ENCODE measurements at regions not wholly inside any gene's neighbourhood (a gene's known extent, or its start where the extent isn't known, plus 50 kb on each side); places are given as distances from the start of the nearest gene placed in this dataset.

DNA sequence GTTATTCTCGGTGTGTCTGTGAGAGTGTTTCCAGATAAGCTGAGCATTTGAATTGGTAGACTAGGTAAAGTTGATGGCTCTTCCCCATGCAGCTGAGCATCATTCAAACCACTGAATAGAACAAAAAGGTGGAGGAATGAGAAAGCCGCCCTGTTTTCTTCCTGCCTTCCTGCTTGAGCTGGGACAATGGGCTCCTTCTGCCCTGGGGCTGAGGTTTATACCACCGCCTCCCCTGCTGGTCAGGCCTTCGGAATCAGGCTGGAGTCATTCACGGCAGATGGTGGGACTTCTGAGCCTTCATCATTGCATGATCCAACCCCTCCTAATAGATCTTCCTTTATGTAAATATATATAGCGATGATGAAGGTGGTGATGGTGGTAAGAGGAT is 124.9 kb downstream of the ANKRD60 start (continued):
- no peak for TF ChIP-seq POLR2AphosphoS5 (IDR thresholded peaks at IDR 0.05; ENCODE audit: low read depth)

- no peak for ATAC-seq
- no peak overlapping the region for H3K4me2 ChIP-seq
- no peak overlapping the region for H3K27ac ChIP-seq (ENCODE audit: low read depth)
- TF ChIP-seq REST (IDR thresholded peaks at IDR 0.05; ENCODE audit: unreplicated experiment) (no peak), EZH2phosphoT487 (IDR thresholded peaks at IDR 0.05; ENCODE audit: unreplicated experiment) (no peak), CREB1 (CRISPR knock-in tag; IDR thresholded peaks at IDR 0.05; ENCODE audit: low read depth) (no peak), JUNB (IDR thresholded peaks at IDR 0.05; ENCODE audit: unreplicated experiment) (no peak), NANOG (IDR thresholded peaks at IDR 0.05; ENCODE audit: borderline replicate concordance) (no peak), CTCF (conservative IDR thresholded peaks at IDR 0.05; ENCODE audit: low read depth in 2 of 2) (no peak), STAT1 (IDR thresholded peaks at IDR 0.05; ENCODE audit: unreplicated experiment) (no peak), EZH2 (IDR thresholded peaks at IDR 0.05; ENCODE audit: low read depth, unreplicated experiment) (no peak), ZNF114 (CRISPR knock-in tag; IDR thresholded peaks at IDR 0.05) (no peak), POLR2AphosphoS5 (IDR thresholded peaks at IDR 0.05; ENCODE audit: low read depth) (no peak)
- TF ChIP-seq, protein P1, sequence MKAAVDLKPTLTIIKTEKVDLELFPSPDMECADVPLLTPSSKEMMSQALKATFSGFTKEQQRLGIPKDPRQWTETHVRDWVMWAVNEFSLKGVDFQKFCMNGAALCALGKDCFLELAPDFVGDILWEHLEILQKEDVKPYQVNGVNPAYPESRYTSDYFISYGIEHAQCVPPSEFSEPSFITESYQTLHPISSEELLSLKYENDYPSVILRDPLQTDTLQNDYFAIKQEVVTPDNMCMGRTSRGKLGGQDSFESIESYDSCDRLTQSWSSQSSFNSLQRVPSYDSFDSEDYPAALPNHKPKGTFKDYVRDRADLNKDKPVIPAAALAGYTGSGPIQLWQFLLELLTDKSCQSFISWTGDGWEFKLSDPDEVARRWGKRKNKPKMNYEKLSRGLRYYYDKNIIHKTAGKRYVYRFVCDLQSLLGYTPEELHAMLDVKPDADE (IDR thresholded peaks at IDR 0.05) = no peak
- TF ChIP-seq, protein P2, sequence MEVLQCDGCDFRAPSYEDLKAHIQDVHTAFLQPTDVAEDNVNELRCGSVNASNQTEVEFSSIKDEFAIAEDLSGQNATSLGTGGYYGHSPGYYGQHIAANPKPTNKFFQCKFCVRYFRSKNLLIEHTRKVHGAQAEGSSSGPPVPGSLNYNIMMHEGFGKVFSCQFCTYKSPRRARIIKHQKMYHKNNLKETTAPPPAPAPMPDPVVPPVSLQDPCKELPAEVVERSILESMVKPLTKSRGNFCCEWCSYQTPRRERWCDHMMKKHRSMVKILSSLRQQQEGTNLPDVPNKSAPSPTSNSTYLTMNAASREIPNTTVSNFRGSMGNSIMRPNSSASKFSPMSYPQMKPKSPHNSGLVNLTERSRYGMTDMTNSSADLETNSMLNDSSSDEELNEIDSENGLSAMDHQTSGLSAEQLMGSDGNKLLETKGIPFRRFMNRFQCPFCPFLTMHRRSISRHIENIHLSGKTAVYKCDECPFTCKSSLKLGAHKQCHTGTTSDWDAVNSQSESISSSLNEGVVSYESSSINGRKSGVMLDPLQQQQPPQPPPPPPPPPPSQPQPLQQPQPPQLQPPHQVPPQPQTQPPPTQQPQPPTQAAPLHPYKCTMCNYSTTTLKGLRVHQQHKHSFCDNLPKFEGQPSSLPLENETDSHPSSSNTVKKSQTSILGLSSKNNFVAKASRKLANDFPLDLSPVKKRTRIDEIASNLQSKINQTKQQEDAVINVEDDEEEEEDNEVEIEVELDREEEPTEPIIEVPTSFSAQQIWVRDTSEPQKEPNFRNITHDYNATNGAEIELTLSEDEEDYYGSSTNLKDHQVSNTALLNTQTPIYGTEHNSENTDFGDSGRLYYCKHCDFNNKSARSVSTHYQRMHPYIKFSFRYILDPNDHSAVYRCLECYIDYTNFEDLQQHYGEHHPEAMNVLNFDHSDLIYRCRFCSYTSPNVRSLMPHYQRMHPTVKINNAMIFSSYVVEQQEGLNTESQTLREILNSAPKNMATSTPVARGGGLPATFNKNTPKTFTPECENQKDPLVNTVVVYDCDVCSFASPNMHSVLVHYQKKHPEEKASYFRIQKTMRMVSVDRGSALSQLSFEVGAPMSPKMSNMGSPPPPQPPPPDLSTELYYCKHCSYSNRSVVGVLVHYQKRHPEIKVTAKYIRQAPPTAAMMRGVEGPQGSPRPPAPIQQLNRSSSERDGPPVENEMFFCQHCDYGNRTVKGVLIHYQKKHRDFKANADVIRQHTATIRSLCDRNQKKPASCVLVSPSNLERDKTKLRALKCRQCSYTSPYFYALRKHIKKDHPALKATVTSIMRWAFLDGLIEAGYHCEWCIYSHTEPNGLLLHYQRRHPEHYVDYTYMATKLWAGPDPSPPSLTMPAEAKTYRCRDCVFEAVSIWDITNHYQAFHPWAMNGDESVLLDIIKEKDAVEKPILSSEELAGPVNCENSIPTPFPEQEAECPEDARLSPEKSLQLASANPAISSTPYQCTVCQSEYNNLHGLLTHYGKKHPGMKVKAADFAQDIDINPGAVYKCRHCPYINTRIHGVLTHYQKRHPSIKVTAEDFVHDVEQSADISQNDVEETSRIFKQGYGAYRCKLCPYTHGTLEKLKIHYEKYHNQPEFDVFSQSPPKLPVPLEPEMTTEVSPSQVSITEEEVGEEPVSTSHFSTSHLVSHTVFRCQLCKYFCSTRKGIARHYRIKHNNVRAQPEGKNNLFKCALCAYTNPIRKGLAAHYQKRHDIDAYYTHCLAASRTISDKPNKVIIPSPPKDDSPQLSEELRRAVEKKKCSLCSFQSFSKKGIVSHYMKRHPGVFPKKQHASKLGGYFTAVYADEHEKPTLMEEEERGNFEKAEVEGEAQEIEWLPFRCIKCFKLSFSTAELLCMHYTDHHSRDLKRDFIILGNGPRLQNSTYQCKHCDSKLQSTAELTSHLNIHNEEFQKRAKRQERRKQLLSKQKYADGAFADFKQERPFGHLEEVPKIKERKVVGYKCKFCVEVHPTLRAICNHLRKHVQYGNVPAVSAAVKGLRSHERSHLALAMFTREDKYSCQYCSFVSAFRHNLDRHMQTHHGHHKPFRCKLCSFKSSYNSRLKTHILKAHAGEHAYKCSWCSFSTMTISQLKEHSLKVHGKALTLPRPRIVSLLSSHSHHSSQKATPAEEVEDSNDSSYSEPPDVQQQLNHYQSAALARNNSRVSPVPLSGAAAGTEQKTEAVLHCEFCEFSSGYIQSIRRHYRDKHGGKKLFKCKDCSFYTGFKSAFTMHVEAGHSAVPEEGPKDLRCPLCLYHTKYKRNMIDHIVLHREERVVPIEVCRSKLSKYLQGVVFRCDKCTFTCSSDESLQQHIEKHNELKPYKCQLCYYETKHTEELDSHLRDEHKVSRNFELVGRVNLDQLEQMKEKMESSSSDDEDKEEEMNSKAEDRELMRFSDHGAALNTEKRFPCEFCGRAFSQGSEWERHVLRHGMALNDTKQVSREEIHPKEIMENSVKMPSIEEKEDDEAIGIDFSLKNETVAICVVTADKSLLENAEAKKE (CRISPR knock-in tag; IDR thresholded peaks at IDR 0.05) = no peak
These were observed 125.5 kb downstream of the ANKRD60 start for GRCh38 chr20:58102744-58103516.

More at GRCh38 chr20:58102744-58103516, 125.5 kb downstream of the ANKRD60 start:
- Histone ChIP-seq H3K9me2 (ENCODE audit: insufficient read depth) (0 out of 2 replicates have a peak, but pooled peaks cover 3% of the 10 kb centered on the region), H3K36me3 (ENCODE audit: insufficient read depth) (no peaks in the 10 kb centered on the region), H2AFZ (no peak overlapping the region), H4K20me1 (replicated peaks; ENCODE audit: insufficient read depth) (no peaks in the 10 kb centered on the region), H3F3A (replicated peaks; ENCODE audit: low read depth) (no peaks in the 10 kb centered on the region), H3K4me3 (no peak overlapping the region), H3K27me3 (ENCODE audit: insufficient read depth) (no peaks in the 10 kb centered on the region), H3K4me1 (ENCODE audit: insufficient read depth) (no peaks in the 10 kb centered on the region), H3K79me2 (replicated peaks; ENCODE audit: insufficient read depth) (no peaks in the 10 kb centered on the region)
- Mint-ChIP-seq H3K27me3 (ENCODE audit: insufficient read depth, low read depth, poor library complexity) (peaks cover 5% of the 10 kb centered on the region), H3K4me1 (no peaks in the 10 kb centered on the region), H3K9me3 (peaks cover 5% of the 10 kb centered on the region; the same call in 2 of the 3 replicates), H3K27ac (no peak overlapping the region), H3K4me3 (no peak overlapping the region), H3K36me3 (ENCODE audit: low read depth) (no peaks in the 10 kb centered on the region; the same call in 2 of the 3 replicates)
- DNase-seq (ENCODE audit: low spot score) = no peak
